ENCODE measurements at regions not wholly inside any gene's neighbourhood (a gene's known extent, or its start where the extent isn't known, plus 50 kb on each side); places are given as distances from the start of the nearest gene placed in this dataset.

- DNase-seq (ENCODE audit: low read depth in 2 of 2) = no peak
These were observed 202.3 kb upstream of the NEIL3 start for GRCh38 chr4:177107288-177107921.

- DNase-seq (ENCODE audit: low read depth in 2 of 2) = no peak
These were observed 201.0 kb upstream of the NEIL3 start for GRCh38 chr4:177108708-177109107.

DNA sequence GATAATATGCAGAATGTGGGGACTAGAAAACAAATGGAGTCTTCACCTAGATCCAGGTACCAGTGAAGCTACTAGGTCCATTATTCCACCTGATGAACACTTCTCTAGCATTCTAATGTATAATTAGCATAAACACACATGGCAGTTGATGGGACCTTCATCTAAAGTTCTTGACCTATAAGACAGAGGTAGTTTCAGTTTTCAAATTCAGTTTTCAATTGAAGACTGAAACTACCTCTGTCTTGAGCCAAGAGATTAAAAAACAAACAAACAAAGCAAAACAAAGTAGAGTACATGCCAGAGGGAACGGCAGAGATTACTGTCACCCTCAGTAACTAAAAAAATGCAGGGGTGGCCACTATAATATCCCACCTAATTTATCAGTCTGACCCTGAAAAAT lies 199.9 kb upstream of the NEIL3 start:
- no peak for DNase-seq (ENCODE audit: low read depth in 2 of 2)

GRCh38 chr4:177116161-177116560 lies 193.5 kb upstream of the NEIL3 start:
- no peak for DNase-seq (ENCODE audit: low read depth in 2 of 2)

- DNase-seq (ENCODE audit: low read depth in 2 of 2) = no peak
These were observed 192.4 kb upstream of the NEIL3 start for GRCh38 chr4:177117256-177117655.

GRCh38 chr4:177118596-177118995 lies 191.1 kb upstream of the NEIL3 start:
- no peak for DNase-seq (ENCODE audit: low read depth in 2 of 2)

DNA sequence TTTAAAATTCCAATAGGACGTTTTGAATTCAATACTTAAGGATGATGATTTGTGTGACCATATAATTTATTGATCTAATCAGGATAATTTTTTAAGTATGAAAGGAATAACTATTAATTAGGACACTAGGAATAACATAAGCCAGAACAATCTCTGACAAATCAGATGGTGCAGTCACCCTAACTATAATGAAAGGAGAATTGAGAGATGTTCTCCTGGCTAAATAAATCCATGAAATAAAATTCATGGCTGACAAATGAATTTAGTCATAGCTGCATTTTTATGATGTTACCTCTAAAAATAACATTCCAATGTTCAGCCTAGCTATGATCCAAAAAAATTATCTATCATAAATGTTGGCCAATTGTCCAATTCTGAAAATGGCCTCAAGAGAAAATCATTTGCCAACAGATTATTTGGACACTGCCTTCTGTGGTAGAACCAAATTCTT lies 190.6 kb upstream of the NEIL3 start:
- no peak for DNase-seq (ENCODE audit: low read depth in 2 of 2)

DNA sequence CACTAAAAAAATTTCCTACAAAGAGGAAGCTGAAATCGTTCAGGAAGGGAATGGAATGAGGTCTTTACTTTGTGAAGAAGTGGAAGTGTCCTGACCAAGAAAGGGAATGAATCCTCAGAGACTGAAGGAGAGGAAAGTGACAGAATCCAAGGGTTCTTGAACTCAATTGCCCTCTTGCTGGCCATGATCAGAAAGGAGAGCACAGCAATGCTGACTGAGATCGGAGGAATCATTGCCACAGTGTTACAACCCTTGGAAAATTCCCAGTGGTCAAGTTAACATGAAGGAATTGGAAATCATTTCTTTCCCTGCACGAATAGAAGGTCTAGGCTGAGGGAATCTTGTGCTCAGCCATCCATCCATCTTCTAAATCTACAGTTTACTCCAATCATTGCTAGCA lies 190.0 kb upstream of the NEIL3 start:
- no peak for DNase-seq (ENCODE audit: low read depth in 2 of 2)

GRCh38 chr4:177123811-177124210 lies 185.9 kb upstream of the NEIL3 start:
- DNase-seq (ENCODE audit: low read depth in 2 of 2) = no peak

GRCh38 chr4:177124349-177125064 lies 185.2 kb upstream of the NEIL3 start:
- DNase-seq (ENCODE audit: low read depth in 2 of 2) = no peak

GRCh38 chr4:177125656-177126055 lies 184.0 kb upstream of the NEIL3 start:
- no peak for DNase-seq (ENCODE audit: low read depth in 2 of 2)

- no peak for DNase-seq (ENCODE audit: low read depth in 2 of 2)
These were observed 182.0 kb upstream of the NEIL3 start for GRCh38 chr4:177127658-177128057.

DNA sequence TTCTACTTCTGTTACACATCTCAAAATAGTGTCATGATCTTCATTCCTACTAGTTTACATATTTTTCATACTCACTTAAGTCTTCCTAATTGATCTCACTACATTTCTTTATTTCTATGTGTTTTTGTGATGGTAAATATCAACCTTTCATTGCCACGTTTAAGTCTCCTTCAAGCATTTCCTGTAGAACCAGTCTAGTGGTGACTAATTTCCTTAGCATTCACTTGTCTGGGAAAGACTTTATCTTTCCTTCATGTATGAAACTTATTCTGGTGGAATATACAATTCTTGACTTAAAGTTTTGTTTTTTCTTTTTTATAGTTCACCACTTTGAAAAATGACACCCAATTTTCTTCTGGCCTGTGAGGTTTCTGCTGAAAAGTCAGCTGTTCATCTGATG lies 181.4 kb upstream of the NEIL3 start:
- DNase-seq (ENCODE audit: low read depth in 2 of 2) = no peak

- DNase-seq (ENCODE audit: low read depth in 2 of 2) = no peak
These were observed 177.9 kb upstream of the NEIL3 start for GRCh38 chr4:177131736-177132135.

GRCh38 chr4:177147668-177148067 lies 162.0 kb upstream of the NEIL3 start:
- DNase-seq (ENCODE audit: low read depth in 2 of 2) = no peak

DNA sequence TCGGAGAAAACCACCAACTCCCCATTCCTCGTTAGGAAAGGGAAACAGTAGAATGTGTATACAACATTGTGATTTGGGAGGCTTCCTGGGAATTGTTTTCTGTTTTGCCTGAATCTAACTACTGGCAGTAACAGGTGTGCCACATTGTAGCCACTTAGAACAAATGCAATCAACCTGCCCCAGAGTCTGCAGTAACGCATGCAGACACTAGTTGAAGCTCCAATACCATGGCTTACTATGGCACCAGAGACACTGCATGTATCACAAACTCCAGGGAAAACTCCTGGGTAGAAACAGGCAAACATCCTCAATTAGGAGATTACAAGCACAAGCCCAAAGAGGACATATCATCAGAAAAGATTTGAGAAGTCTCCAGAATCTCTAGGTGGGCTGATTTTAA lies 154.2 kb upstream of the NEIL3 start:
- DNase-seq (ENCODE audit: low read depth in 2 of 2) = no peak

- no peak for DNase-seq (ENCODE audit: low read depth in 2 of 2)
These were observed 150.1 kb upstream of the NEIL3 start for GRCh38 chr4:177159600-177159999.

DNA sequence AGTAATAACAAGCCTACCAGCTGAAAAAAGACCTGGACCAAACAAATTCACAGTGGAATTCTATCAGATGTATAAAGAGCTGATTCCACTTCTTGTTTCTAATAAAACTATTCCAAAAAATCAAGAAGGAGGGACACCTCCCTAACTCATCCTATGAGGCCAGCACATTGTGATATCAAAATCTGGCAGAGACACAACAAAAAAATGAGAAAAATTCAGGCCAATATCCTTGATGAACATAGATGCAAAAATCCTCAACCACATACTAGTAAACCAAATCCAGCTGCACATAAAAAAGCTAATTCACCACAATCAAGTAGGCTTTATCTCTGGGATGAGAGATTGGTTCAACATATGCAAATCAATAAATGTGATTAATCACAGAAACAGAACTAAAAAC lies 147.9 kb upstream of the NEIL3 start:
- DNase-seq (ENCODE audit: low read depth in 2 of 2) = no peak

DNA sequence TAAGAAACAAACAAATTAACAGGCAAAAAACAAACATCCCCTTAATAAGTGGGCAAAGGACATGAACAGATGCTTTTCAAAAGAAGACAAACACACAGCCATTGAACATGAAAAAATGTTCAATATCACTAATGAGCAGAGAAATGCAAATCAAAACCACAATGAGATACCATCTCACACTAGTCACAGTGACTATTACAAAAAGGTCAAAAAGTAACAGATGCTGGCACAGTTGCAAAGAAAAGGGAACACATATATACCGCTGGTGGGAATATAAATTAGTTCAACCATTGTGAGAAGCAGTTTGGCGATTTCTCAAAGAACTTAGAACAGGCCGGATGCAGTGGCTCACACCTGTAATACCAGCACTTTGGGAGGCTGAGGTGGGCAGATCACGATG lies 146.1 kb upstream of the NEIL3 start:
- no peak for DNase-seq (ENCODE audit: low read depth in 2 of 2)

- no peak for DNase-seq (ENCODE audit: low read depth in 2 of 2)
These were observed 138.1 kb upstream of the NEIL3 start for GRCh38 chr4:177171588-177171987.

DNA sequence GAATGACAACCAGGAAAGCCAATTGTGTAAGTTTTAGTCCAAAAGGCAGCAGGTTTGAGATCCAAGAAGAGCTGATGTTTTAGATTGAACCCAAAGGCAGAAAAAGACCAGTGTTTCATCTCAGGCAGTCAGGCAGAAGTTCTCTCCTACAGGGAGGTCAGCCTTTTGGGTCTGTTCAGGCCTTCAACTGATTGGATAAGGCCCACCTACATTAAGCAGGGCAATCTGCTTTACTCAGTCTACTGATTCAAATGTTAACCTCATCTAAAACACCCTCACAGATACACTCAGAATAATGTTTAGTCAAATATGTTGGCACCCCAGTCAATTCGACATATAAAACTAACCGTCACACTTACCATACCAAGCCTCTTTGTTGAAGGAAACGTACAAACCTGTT lies 134.2 kb upstream of the NEIL3 start:
- no peak for DNase-seq (ENCODE audit: low read depth in 2 of 2)

DNA sequence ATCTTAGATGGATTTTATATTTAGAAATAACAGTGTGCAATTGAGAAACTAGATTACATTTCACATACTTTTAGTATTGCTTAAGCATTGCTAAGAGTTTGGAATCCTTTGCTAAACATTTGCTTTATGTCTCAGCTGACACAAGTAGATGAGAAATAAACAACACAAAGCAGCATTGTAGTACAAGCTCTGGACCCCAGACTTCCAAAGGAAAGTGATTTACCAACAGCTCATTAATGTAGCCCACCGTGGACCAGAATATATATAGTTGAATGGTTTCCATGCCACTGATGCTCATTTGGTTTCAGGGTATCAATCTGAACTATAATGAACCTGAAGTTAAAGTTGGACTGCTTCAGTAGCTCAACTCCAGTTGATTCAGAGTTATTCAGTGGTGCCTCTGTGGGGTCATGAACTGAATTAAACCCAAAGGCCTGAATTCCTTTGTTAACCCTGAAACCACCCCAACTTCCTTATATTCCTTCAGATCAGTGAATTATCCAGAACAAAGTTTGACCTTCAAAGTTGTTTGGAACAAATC lies 132.1 kb upstream of the NEIL3 start:
- no peak for DNase-seq (ENCODE audit: low read depth in 2 of 2)

DNA sequence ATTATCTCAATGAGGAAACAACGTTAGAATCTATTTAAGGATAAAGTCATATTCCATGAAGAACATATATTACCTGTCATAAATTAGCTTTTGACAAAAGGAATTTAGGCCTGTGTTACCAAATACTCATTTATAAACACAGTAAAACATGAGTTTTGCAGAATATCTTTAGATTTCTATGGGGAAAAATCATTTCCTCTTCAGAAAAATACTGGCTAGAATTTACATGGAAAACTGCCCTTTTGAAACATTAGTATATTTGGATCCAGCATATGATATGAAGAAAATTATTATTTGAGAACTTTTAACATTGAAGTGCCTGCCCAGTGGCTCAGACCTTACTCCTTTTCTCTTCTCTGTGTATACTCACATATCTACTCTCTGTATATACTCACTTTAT lies 131.4 kb upstream of the NEIL3 start:
- DNase-seq (ENCODE audit: low read depth in 2 of 2) = no peak
